Activated T-cell treated with anti-CD3 and anti-CD28 coated beads for 24 hours (primary cell): ENCODE measurements at regions not wholly inside any gene's neighbourhood (a gene's known extent, or its start where the extent isn't known, plus 50 kb on each side); places are given as distances from the start of the nearest gene placed in this dataset.

ENCODE experiments used
- DNase-seq: peaks from one replicate; pipeline ENCODE4 v3.0.0-alpha.2; 2020; ENCODE audit warnings: low read depth

DNA sequence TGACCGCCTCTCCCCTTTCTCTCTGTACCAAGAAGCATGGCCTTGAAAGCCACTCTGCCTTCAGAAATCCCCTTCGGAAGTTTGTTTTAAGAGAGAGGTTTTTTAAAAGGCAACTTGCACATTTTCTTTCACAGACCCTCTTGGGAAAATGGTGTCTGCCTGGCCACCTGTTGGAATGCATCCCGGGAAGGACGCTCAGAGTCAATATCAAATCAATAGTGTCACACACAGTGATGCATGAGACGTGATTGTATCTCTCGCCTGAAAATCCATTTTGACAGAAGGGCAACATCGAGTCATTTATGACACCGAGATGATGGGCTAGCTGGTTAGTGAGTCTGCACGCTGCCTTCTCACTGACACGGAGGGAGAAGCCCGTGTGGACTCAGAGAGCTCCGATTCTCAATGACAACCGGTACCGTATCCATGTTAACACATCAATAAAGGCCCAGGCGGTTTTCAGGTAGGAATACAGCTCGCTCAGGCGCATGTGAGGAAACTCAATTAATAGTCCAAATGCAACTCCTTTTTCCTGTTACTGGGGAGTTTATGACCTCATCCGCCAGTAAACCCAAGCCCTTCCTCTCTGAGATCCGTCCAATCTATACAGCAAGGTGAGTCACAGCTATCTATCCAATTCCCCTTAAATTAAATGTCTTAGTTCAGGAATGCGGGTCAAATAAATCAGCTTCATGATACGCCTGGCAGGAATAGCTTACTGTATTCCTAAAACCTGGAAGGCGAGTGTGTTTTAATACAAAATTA lies 621.5 kb upstream of the MKI67 start:
- DNase-seq: no peak

DNA sequence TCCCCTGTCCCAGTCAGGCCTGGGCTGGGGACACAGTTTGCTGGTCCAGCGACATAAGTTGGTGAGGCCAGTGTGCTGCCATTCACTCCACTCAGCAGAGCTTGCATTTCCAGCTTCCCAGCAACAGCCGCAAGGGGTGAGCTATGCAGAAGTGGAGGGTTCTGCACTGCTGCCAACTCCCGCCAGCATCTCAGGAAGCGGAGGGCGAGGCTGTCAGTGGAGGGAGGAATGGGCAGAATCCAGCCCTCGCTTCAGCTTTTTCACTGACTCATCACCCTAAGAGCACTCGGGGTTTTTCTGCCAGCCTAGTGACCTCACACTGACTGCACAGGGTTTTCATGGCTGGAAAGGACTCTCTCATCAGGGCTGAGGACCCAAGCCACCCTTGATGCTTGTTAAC lies 625.1 kb upstream of the MKI67 start:
- DNase-seq: no peak

GRCh38 chr10:128751851-128752250 lies 625.6 kb upstream of the MKI67 start:
- no peak for DNase-seq

DNA sequence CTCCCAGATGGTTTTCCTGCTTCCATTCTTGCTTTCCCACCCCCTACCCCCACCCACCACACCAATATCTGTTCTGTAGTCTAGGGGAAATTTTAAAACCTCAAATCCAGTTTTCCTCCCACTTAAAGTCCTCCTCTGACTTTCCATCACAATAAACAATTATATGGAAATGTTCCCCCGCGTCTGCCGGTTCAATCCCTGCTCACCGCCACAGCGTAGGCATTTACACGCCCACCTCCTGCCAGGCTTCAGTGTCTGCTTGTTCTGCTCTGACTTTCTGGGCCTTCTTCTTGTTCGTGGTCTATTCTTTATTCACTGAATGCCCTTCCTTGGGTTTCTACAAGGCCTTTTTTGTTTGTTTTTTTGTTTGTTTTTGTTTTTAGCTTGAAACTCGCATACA lies 633.0 kb upstream of the MKI67 start:
- DNase-seq: no peak

- no peak for DNase-seq
Measured at GRCh38 chr10:128763588-128763987, 637.4 kb upstream of the MKI67 start.

GRCh38 chr10:128764190-128764589 lies 638.0 kb upstream of the MKI67 start:
- no peak for DNase-seq

- DNase-seq: no peak
Measured at GRCh38 chr10:128766915-128767314, 640.7 kb upstream of the MKI67 start.

DNA sequence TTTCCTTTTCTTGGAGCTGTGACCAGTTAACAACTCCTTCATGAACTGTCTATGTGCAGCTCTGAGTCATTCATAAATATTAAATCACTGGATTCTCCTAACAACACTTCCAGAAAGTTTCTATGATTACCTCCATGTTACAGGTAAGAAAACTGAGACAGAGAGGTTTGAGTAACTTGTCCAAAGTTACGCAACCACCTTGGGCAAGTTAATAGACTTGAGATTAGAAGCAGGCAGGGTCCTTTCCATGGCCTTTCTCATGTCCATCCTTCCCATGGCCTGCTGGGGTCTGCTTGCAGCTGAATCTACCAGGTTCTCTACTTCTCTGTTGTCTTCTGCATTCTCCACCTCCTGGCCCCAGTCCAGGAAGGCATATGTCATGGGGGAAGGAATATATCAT lies 648.8 kb upstream of the MKI67 start:
- DNase-seq: no peak

- DNase-seq: no peak
Measured at GRCh38 chr10:128775743-128776142, 649.5 kb upstream of the MKI67 start.

- DNase-seq: no peak
Measured at GRCh38 chr10:128776673-128777252, 650.5 kb upstream of the MKI67 start.

- no peak for DNase-seq
Measured at GRCh38 chr10:128777342-128777741, 651.1 kb upstream of the MKI67 start.

- DNase-seq: no peak
Measured at GRCh38 chr10:128779416-128779815, 653.2 kb upstream of the MKI67 start.

- no peak for DNase-seq
Measured at GRCh38 chr10:128780156-128780761, 654.0 kb upstream of the MKI67 start.

DNA sequence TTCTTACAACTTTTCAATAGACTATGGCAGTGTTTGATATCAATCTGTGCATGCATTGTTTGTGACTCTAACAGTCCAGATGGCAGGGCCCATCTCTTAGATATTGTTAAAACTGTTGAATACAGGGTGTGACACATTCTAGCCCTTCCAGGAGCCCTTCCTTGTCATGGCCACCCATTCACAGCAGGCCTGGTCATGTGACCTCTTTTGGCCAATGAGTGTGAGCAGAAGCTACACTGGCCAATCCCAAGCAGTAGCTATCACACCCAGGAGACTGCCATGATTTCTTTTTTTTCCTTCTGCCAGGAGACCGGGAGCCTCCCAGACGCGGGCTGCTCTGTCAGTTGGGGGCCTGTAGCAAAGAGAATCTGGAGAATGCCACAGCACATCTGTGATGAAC lies 655.4 kb upstream of the MKI67 start:
- no peak for DNase-seq

GRCh38 chr10:128784444-128784843 lies 658.2 kb upstream of the MKI67 start:
- DNase-seq: no peak

GRCh38 chr10:128792426-128793140 lies 666.4 kb upstream of the MKI67 start:
- DNase-seq: no peak

DNA sequence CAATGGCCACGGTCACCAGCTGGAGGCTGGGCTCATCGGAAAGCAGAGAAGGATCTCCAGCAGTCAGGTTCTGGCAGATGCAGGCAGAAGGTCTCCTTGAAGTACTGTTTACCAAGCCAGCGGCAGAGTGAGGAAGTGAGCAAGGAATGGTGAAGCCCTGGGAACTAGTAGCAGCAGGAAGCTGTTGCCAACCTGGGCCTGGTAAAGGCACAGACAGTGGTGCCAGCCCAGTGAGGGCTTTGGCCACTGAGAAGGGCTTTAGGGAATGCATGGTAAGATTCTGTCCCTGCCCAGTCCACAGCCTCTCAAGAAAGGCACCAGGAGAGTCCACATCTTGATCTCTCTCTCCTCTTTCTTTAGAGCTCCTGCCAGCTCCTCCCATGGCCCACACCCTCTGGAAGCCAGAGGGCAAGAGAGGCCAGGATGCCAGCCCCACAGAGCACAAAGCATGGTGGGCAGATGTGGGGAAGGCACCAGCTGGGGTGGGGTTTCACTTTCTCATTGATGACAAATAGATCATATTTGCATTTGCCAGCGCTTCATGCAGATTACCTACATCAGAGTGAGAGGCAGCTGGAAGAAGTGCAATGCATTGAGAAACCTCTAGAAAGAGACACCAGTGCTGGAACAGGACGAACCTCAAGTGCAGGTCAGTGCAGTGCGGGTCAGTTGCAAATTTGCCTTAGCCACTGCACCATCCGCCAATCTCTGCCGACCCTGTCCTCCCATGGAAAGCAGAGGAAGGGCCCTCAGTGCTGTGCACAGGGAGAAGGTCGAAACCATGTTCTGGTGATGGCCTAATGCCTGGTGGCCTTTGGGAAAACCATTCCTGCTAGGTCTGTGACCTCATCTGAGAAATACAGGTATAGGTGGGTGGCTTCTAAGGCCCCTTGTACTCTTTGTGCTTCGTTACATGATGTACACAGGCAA lies 667.8 kb upstream of the MKI67 start:
- no peak for DNase-seq

- no peak for DNase-seq
Measured at GRCh38 chr10:128796396-128796912, 670.2 kb upstream of the MKI67 start.

DNA sequence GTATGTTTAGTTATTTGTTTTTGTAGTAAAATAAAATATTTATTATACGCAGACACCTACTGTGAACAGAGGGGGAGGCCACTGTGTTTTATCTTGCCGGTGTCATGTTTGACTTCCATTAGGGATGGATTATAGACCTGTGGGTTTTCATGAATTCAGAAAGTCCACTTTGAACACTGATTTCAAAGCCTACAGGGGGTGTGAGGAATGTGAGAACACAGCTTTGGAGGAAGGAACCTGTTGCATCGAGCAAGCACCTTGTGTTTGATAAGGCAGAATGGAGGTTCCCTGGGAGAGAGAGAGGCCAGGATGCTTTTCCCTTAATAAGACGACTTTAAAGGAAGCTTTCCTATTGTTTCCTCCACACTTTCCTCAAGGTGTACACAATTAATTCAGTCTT lies 665.0 kb upstream of the MGMT start:
- no peak for DNase-seq

GRCh38 chr10:128803790-128804189 lies 663.3 kb upstream of the MGMT start:
- DNase-seq: no peak

GRCh38 chr10:128804411-128804810 lies 662.6 kb upstream of the MGMT start:
- no peak for DNase-seq
